NCI-H1417 treated with DMSO at 0.1 percent for 48 hours (cell line): ENCODE measurements at regions not wholly inside any gene's neighbourhood (a gene's known extent, or its start where the extent isn't known, plus 50 kb on each side); places are given as distances from the start of the nearest gene placed in this dataset.
"Not testable (repeated sequence)": the region's sequence is repeated elsewhere in the genome, so short reads cannot be mapped to it uniquely, and the experiment has no call there.

ENCODE experiments used
- DNase-seq: peaks from one replicate; lab custom pipeline; 2025; lab: John Stamatoyannopoulos, UW

DNA sequence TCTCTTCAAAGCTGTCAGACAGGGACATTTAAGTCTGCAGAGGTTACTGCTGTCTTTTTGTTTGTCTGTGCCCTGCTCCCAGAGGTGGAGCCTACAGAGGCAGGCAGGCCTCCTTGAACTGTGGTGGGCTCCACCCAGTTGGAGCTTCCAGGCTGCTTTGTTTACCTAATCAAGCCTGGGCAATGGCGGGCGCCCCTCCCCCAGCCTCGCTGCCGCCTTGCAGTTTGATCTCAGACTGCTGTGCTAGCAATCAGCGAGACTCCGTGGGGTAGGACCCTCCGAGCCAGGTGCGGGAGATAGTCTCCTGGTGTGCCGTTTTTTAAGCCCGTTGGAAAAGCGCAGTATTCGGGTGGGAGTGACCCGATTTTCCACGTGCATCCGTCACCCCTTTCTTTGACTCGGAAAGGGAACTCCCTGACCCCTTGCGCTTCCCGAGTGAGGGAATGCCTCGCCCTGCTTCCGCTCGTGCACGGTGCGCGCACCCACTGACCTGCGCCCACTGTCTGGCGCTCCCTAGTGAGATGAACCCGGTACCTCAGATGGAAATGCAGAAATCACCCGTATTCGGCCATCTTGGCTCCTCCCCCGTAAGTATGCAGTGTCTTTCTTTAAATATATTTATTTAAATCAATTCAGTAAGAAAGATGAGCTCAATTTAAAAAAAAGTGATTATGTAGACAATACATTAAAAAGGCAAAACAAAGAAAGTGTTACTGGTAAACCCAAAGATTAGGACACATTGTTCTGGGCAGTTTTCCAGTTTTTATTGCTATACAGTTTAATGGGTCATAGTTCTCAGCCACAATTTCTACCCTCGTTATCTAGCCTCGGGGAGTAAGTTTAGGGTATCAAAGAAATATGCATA is 91.2 kb upstream of the GRM7 start:
- not testable (repeated sequence) for DNase-seq

DNA sequence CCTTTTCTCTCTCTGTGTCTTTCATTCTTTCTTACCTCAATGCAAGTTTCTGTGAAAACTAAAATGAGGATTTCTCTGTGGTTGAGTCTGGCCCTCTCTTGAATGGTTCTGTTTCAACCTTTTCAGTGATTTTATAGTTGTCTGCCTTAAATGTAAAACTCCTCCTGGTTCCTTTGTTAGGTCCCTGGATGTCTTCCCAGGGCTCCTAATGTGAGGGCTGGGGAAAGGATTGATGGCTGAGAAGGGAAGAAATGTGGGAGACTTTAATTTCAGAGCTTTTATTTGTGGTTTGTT is 90.6 kb upstream of the GRM7 start:
- DNase-seq, result no peak

DNA sequence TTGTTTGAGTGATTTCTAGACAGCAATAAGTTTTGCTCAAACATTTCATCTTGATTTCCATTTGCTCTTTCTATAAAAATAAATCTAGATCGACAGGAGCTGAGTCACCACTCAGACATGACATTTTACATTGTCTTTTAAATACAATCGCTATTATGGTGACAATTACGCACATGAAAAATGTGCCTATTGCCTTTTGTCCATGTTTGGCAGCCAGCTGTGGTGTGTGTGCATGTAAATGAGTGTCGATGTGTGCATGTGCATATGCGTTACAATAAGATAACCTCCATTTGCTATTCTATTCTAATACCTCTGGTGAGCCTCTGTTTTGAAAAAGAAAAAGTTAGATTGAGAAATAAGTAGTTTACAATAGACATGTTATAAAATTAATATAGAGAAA is 89.7 kb upstream of the GRM7 start:
- no peak for DNase-seq

DNA sequence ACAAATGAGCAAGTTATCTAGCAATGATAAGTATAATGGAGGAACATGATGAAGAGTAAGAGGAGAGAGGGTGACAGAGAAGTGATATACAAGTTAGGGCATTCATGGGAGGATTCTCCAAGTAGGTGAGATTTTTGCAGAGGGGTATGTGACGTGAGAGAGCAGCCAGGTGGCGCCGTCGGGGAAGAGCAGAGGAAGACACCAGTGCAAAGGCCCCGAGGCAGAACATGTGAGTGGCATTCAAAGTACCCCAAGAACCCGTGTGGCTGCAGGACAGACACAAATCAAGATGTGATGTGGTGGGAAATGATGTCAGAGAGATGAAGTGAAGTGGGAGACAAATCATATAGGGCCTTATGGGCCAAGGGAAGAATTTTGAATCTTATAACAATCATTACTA is 81.8 kb upstream of the GRM7 start:
- no peak for DNase-seq

DNA sequence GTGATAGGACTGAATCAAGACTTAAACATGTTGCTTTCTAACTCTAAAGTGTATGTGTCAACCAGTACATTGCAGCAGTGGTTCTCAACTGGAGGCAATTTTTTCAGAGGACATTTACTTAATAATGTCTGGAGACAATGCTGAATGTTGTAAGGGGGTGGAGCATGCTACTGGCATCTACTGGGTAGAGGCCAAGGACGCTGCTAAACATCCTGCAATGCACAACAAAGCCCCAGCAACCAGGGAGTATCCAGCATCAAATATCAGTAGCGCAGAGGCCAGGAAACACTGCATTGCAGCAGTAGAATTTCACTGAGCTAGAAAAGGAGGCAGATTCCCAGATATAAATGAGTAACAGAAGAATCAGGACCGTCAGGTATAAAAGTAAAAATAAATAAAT is 79.8 kb upstream of the GRM7 start:
- no peak for DNase-seq

DNA sequence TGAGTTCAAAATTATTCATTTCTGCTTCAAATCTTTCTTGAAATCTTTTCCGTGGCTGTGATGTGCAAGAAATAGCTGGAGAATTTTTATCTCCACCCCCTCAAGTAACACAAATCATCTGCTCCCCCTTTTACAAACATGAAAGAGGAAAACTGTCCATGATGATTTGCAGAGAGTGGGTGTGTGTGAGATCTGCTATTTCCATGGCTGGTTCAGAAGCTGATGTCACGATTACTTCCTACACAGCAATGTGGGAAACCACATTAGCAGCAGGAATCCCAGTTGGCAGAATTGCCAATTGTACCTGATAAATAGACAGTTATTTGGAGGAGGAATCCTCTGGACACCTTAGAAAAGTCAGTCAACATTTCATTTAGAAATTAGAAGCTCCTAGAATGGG is 75.2 kb upstream of the GRM7 start:
- DNase-seq, result no peak

DNA sequence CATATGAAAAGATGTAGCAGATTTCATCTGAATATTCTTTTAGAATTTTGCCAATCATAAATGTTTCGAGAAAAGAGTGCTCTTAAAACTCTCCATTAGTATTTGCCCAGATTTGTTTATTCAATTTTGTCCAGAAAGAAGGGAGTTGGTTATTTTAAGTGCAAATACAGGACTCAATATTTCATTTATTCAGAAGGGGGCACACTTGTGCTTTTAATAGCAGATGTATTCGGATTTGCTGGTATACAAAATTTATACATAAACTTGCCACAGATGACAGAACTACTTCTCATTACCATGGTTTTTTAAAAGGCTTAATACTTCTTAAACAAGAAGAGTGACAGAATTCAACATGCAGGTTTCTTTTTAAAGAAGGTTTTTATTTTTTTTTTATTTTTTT is 69.8 kb upstream of the GRM7 start:
- DNase-seq, result no peak

DNA sequence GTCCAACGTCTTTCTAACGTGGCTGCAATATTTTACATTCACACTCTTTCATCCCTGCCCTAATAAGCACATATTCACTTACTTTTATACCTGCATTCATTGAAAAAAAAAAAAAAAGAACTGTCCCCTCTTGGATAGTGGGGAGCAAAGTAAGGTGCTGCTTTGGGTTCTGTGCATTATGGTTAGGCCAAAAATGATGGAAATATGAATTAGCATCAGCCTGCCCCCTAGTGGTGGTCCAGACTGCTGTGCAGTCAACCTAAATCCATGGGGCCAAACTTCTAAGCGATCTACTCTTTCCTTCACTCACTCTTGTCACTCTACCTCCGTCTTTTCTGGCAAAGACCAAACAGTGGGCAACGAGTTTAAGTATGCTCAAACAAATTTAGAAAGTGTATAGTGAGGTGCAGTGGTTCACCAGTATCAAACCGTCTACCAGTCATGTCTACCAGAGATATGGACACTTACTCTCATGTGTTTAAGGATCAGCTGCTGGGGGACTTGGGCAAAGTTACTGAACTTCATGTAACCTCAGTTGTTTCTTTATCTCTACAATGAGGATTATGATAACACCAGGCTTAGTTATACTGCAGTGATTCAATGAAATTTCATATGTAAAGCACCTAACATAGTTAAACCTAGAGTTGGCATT is 61.5 kb upstream of the GRM7 start:
- no peak for DNase-seq

DNA sequence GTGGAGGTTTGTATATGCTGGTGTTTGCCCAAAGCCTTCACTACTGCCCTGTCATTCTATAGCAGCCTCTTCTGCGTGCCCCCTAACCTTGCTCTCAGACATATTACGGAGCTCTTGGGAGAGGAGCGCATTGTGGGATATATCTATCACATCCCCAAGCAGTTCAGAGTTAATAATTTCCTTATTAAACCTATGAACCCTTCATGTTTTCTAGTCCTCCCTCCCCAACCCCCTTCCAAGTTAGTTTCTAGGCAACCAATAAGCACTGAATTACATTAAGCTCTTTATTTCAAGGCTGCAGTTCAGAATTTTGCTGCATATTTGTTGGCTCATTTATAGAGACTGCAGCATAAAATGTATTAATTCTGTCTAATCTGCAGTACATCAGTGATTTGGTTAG is 57.3 kb upstream of the GRM7 start:
- no peak for DNase-seq

DNA sequence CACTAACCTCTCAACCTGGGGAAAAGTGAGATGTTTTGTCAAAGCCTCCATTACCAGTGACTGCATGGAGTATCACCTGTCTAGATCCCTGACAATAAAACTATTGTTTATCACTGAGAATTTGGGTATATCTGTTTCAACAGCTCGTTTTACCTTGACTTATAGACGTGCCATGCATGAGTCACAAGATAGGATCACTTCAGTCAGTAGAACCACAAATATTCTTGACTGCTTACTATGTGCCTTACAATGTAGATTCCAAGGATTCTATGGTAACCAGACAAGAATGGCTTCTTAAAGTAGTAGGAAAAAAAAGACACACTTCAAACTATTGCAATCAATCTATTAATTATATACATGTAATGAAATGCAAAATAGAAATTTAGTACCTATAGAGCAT is 55.7 kb upstream of the GRM7 start:
- no peak for DNase-seq

DNA sequence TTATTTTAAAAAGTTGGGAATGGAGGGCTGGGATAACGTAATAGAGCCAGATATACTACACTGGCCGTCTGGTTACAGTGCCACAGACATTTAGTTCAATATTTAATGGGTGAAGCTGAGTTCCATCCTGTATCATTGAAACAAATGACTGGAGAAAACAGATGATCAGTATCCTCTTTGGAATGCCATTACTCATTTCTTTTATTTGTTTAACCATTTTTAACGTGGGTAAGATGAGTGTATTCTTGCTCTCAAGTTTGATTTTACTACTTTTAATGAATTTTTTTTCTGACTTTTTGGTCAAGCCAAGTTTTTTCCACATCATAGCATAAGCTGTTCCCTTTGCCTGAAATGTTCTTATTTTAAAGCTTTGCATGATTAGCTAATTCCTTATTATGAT is 53.9 kb upstream of the GRM7 start:
- no peak for DNase-seq

DNA sequence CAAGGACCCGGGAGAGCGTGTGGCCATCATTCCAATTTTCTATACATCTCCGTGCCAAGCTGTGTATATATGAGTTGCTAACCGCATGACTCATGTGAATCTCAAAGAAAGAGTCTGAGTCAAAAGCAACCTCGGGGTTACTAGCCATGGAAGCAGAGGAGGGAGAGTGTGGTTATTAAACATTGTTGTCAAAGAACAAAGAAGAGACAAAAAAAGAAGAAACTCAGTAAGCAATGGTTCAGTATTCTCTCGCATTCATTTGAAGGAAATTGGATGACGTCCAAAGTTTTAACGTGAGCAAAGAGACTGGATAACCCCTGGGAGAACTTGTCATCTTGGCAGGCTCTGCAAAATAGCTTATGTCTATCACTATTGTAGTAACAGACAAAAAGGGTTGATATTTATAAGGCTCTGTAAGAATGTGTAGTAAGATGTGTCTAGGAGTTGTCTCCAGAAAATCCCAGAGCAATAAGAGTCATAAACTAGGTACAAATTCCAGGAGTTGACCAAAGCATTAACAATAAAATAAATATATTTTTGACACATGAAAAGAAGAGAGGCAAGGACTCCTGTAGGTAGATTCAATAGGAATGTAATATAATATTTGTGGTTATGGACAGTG is 52.8 kb upstream of the GRM7 start:
- no peak for DNase-seq

DNA sequence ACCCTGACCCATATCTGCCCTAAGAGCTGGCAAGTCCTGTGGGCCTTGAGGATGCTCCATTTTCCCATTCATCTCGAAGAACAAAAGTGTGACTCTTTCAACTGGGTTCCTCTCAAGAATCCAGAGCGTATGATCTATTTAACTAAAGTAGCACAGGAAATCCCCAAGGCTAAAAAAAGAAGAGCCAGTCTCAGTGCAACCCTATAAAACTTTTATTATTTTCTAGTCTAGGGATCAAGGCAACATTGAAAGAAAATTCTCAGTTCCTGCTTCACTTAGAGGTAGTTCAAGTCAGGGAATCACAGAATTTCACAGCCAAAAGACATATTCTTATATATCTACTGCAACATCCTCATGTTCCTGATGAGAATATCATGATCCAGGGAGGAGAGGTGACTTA is 51.6 kb upstream of the GRM7 start:
- DNase-seq, result no peak
